ENCODE measurements at regions not wholly inside any gene's neighbourhood (a gene's known extent, or its start where the extent isn't known, plus 50 kb on each side); places are given as distances from the start of the nearest gene placed in this dataset.
"Not testable (repeated sequence)": the region's sequence is repeated elsewhere in the genome, so short reads cannot be mapped to it uniquely, and the experiment has no call there.

GRCh38 chr15:92739246-92739645 lies 83.7 kb upstream of the FAM174B start:
- not testable (repeated sequence) for TF ChIP-seq CTCF (IDR thresholded peaks at IDR 0.05; ENCODE audit: low read depth, low read length); EZH2phosphoT487 (IDR thresholded peaks at IDR 0.05; ENCODE audit: low read depth)

All from OCI-LY3 (cell line).